Stimulated activated CD8-positive, alpha-beta memory T cell treated with anti-CD3 and anti-CD28 coated beads, Interleukin-4, amount 100 ng/mL, for 48 hours (primary cell): ENCODE measurements at regions not wholly inside any gene's neighbourhood (a gene's known extent, or its start where the extent isn't known, plus 50 kb on each side); places are given as distances from the start of the nearest gene placed in this dataset.
"Not testable (repeated sequence)": the region's sequence is repeated elsewhere in the genome, so short reads cannot be mapped to it uniquely, and the experiment has no call there.

ENCODE experiments used
- DNase-seq: peaks from one replicate; pipeline ENCODE4 v3.0.0-alpha.2; 2020

GRCh38 chr10:29363930-29364329 is 75.1 kb downstream of the LYZL1 start:
- not testable (repeated sequence) for DNase-seq

GRCh38 chr10:29366206-29366605 is 77.3 kb downstream of the LYZL1 start:
- not testable (repeated sequence) for DNase-seq

- no peak for DNase-seq
Observed at GRCh38 chr10:29369419-29369818, 80.5 kb downstream of the LYZL1 start.

- no peak for DNase-seq
Observed at GRCh38 chr10:29370097-29371092, 81.5 kb downstream of the LYZL1 start.

GRCh38 chr10:29372920-29373319 is 84.0 kb downstream of the LYZL1 start:
- no peak for DNase-seq

GRCh38 chr10:29374162-29374561 is 85.3 kb downstream of the LYZL1 start:
- no peak for DNase-seq

- no peak for DNase-seq
Observed at GRCh38 chr10:29375888-29376287, 87.0 kb downstream of the LYZL1 start.

- no peak for DNase-seq
Observed at GRCh38 chr10:29377333-29377961, 88.6 kb downstream of the LYZL1 start.

- DNase-seq = no peak
Observed at GRCh38 chr10:29378106-29378505, 89.2 kb downstream of the LYZL1 start.

GRCh38 chr10:29379208-29379607 is 90.3 kb downstream of the LYZL1 start:
- no peak for DNase-seq

- not testable (repeated sequence) for DNase-seq
Observed at GRCh38 chr10:29379777-29380598, 91.1 kb downstream of the LYZL1 start.

- not testable (repeated sequence) for DNase-seq
Observed at GRCh38 chr10:29380599-29381511, 92.0 kb downstream of the LYZL1 start.

GRCh38 chr10:29386342-29386999 is 97.6 kb downstream of the LYZL1 start:
- no peak for DNase-seq

- no peak for DNase-seq
Observed at GRCh38 chr10:29387269-29387668, 98.4 kb downstream of the LYZL1 start.

GRCh38 chr10:29388112-29388511 is 99.2 kb downstream of the LYZL1 start:
- not testable (repeated sequence) for DNase-seq

GRCh38 chr10:29389493-29389892 is 100.6 kb downstream of the LYZL1 start:
- no peak for DNase-seq

GRCh38 chr10:29389935-29390334 is 101.1 kb downstream of the LYZL1 start:
- no peak for DNase-seq

GRCh38 chr10:29392376-29393021 is 103.6 kb downstream of the LYZL1 start:
- peak; percentile 57 for DNase-seq

GRCh38 chr10:29394321-29394932 is 105.6 kb downstream of the LYZL1 start:
- no peak for DNase-seq

GRCh38 chr10:29395409-29395808 is 106.5 kb downstream of the LYZL1 start:
- DNase-seq = no peak
